Activated CD8-positive, alpha-beta T cell treated with anti-CD3 and anti-CD28 coated beads, Interleukin-2, amount 10 ng/mL, durations not matched to agents 7 days and 5 days (primary cell): ENCODE measurements at regions not wholly inside any gene's neighbourhood (a gene's known extent, or its start where the extent isn't known, plus 50 kb on each side); places are given as distances from the start of the nearest gene placed in this dataset.

Experiments used
- ATAC-seq: fragments of 150-1000 bp; cut with Tn5 transposase; one replicate; pipeline ENCODE4 v1.10.0; 2021; ENCODE audit warnings: moderate library complexity
- CTCF ChIA-PET: fragments of 350-600 bp; sonication (Branson Sonifier 250); formaldehyde crosslinking; loops from one replicate; lab custom pipeline; 2021; ENCODE audit warnings: antibody characterized with exemption; lab: Charles Lee
- POLR2A ChIA-PET: fragments of 350-600 bp; sonication (Branson Sonifier 250); formaldehyde crosslinking; loops from one replicate; lab custom pipeline; 2021; ENCODE audit warnings: antibody characterized with exemption; lab: Charles Lee
- DNase-seq: peaks from one replicate; pipeline ENCODE4 v3.0.0-alpha.2; 2020
- H3K27ac Mint-ChIP-seq: one replicate; pipeline ENCODE4 v1.8.0; 2021; ENCODE audit warnings: mild to moderate bottlenecking, mixed read lengths
- H3K27me3 Mint-ChIP-seq: one replicate; pipeline ENCODE4 v1.8.0; 2021; ENCODE audit warnings: low read depth, mixed read lengths
- H3K36me3 Mint-ChIP-seq: one replicate; pipeline ENCODE4 v1.8.0; 2021; ENCODE audit warnings: low read depth, mixed read lengths
- H3K4me1 Mint-ChIP-seq: one replicate; pipeline ENCODE4 v1.8.0; 2021; ENCODE audit warnings: low read depth, mixed read lengths
- H3K4me3 Mint-ChIP-seq: one replicate; pipeline ENCODE4 v1.8.0; 2021; ENCODE audit warnings: mild to moderate bottlenecking, mixed read lengths
- H3K9me3 Mint-ChIP-seq: one replicate; pipeline ENCODE4 v1.8.0; 2022; ENCODE audit warnings: mixed read lengths; ENCODE audit not compliant: insufficient read depth

- H3K27ac Mint-ChIP-seq = no peak overlapping the region
- POLR2A ChIA-PET = no interaction called here
- ATAC-seq (no peak), DNase-seq (no peak)
- H3K36me3 Mint-ChIP-seq = no peaks in the 10 kb centered on the region
- no peak overlapping the region for H3K4me3 Mint-ChIP-seq
- H3K9me3 Mint-ChIP-seq = peaks cover 13% of the 10 kb centered on the region
- no peaks in the 10 kb centered on the region for H3K27me3 Mint-ChIP-seq
- no peaks in the 10 kb centered on the region for H3K4me1 Mint-ChIP-seq
- CTCF ChIA-PET = no interaction called here
These were observed 762.1 kb upstream of the TMEM132C start for GRCh38 chr12:127504874-127505273.

- POLR2A ChIA-PET = no interaction called here
- Mint-ChIP-seq H3K36me3 (no peaks in the 10 kb centered on the region), H3K27ac (no peak overlapping the region), H3K4me1 (no peaks in the 10 kb centered on the region), H3K4me3 (no peak overlapping the region), H3K9me3 (peaks cover 6% of the 10 kb centered on the region), H3K27me3 (no peaks in the 10 kb centered on the region)
- ATAC-seq (no peak), DNase-seq (no peak)
- CTCF ChIA-PET = no interaction called here
These were observed 759.6 kb upstream of the TMEM132C start for GRCh38 chr12:127507341-127507740.

GRCh38 chr12:127509066-127509778 is 757.7 kb upstream of the TMEM132C start:
- Mint-ChIP-seq H3K4me1 (no peaks in the 10 kb centered on the region), H3K4me3 (no peak overlapping the region), H3K27ac (no peak overlapping the region), H3K36me3 (no peaks in the 10 kb centered on the region), H3K9me3 (peaks cover 5% of the 10 kb centered on the region), H3K27me3 (no peaks in the 10 kb centered on the region)
- CTCF ChIA-PET = no interaction called here
- ATAC-seq (no peak), DNase-seq (no peak)
- POLR2A ChIA-PET = no interaction called here

- no peak for ATAC-seq
- ChIA-PET POLR2A (no interaction called here), CTCF (no interaction called here)
- H3K4me3 Mint-ChIP-seq = no peak overlapping the region
- H3K27ac Mint-ChIP-seq = no peak overlapping the region
- DNase-seq = no peak
- H3K36me3 Mint-ChIP-seq = no peaks in the 10 kb centered on the region
- no peaks in the 10 kb centered on the region for H3K9me3 Mint-ChIP-seq
- no peaks in the 10 kb centered on the region for H3K27me3 Mint-ChIP-seq
- no peaks in the 10 kb centered on the region for H3K4me1 Mint-ChIP-seq
These were observed 751.0 kb upstream of the TMEM132C start for GRCh38 chr12:127515941-127516340.

- Mint-ChIP-seq H3K27ac (no peak overlapping the region), H3K4me1 (no peaks in the 10 kb centered on the region), H3K4me3 (no peak overlapping the region), H3K27me3 (no peaks in the 10 kb centered on the region), H3K9me3 (no peaks in the 10 kb centered on the region), H3K36me3 (no peaks in the 10 kb centered on the region)
- ChIA-PET POLR2A (no interaction called here), CTCF (no interaction called here)
- no peak for DNase-seq
- ATAC-seq = no peak
These were observed 750.5 kb upstream of the TMEM132C start for GRCh38 chr12:127516467-127516866.

- H3K27ac Mint-ChIP-seq = no peak overlapping the region
- no peaks in the 10 kb centered on the region for H3K9me3 Mint-ChIP-seq
- ATAC-seq = no peak
- ChIA-PET POLR2A (no interaction called here), CTCF (no interaction called here)
- no peaks in the 10 kb centered on the region for H3K27me3 Mint-ChIP-seq
- DNase-seq = no peak
- no peaks in the 10 kb centered on the region for H3K36me3 Mint-ChIP-seq
- H3K4me3 Mint-ChIP-seq = no peak overlapping the region
- no peaks in the 10 kb centered on the region for H3K4me1 Mint-ChIP-seq
These were observed 747.2 kb upstream of the TMEM132C start for GRCh38 chr12:127519779-127520178.

- H3K27me3 Mint-ChIP-seq = no peaks in the 10 kb centered on the region
- ChIA-PET CTCF (no interaction called here), POLR2A (no interaction called here)
- no peak overlapping the region for H3K4me3 Mint-ChIP-seq
- H3K27ac Mint-ChIP-seq = no peak overlapping the region
- H3K36me3 Mint-ChIP-seq = no peaks in the 10 kb centered on the region
- ATAC-seq = no peak
- H3K9me3 Mint-ChIP-seq = no peaks in the 10 kb centered on the region
- DNase-seq = no peak
- H3K4me1 Mint-ChIP-seq = no peaks in the 10 kb centered on the region
These were observed 740.0 kb upstream of the TMEM132C start for GRCh38 chr12:127526925-127527324.

- H3K36me3 Mint-ChIP-seq = no peaks in the 10 kb centered on the region
- CTCF ChIA-PET = no interaction called here
- H3K27me3 Mint-ChIP-seq = no peaks in the 10 kb centered on the region
- no peak overlapping the region for H3K4me3 Mint-ChIP-seq
- no peaks in the 10 kb centered on the region for H3K9me3 Mint-ChIP-seq
- ATAC-seq (no peak), DNase-seq (no peak)
- no peaks in the 10 kb centered on the region for H3K4me1 Mint-ChIP-seq
- POLR2A ChIA-PET = no interaction called here
- H3K27ac Mint-ChIP-seq = no peak overlapping the region
These were observed 738.4 kb upstream of the TMEM132C start for GRCh38 chr12:127528551-127528950.

GRCh38 chr12:127531542-127531941 is 735.4 kb upstream of the TMEM132C start:
- POLR2A ChIA-PET = no interaction called here
- CTCF ChIA-PET = no interaction called here
- Mint-ChIP-seq H3K4me3 (no peak overlapping the region), H3K27ac (no peak overlapping the region), H3K27me3 (no peaks in the 10 kb centered on the region), H3K36me3 (no peaks in the 10 kb centered on the region), H3K4me1 (no peaks in the 10 kb centered on the region), H3K9me3 (no peaks in the 10 kb centered on the region)
- no peak for ATAC-seq
- DNase-seq = no peak

GRCh38 chr12:127533353-127533752 is 733.6 kb upstream of the TMEM132C start:
- POLR2A ChIA-PET = no interaction called here
- H3K9me3 Mint-ChIP-seq = no peaks in the 10 kb centered on the region

GRCh38 chr12:127536833-127537428 is 730.0 kb upstream of the TMEM132C start:
- no peak overlapping the region for H3K27ac Mint-ChIP-seq
- no peaks in the 10 kb centered on the region for H3K9me3 Mint-ChIP-seq
- H3K27me3 Mint-ChIP-seq = no peaks in the 10 kb centered on the region
- H3K36me3 Mint-ChIP-seq = no peaks in the 10 kb centered on the region
- no peak for ATAC-seq
- no peak overlapping the region for H3K4me3 Mint-ChIP-seq
- no peaks in the 10 kb centered on the region for H3K4me1 Mint-ChIP-seq
- ChIA-PET POLR2A (no interaction called here), CTCF (no interaction called here)
- DNase-seq = no peak

More at GRCh38 chr12:127533353-127533752, 733.6 kb upstream of the TMEM132C start:
- Mint-ChIP-seq H3K4me1 (no peaks in the 10 kb centered on the region), H3K4me3 (no peak overlapping the region), H3K36me3 (no peaks in the 10 kb centered on the region), H3K27me3 (no peaks in the 10 kb centered on the region), H3K27ac (no peak overlapping the region)
- ATAC-seq (no peak), DNase-seq (no peak)
- CTCF ChIA-PET = no interaction called here

- no peak overlapping the region for H3K4me3 Mint-ChIP-seq
- H3K36me3 Mint-ChIP-seq = no peaks in the 10 kb centered on the region
- ATAC-seq = no peak
- H3K4me1 Mint-ChIP-seq = no peaks in the 10 kb centered on the region
- DNase-seq = no peak
- ChIA-PET POLR2A (no interaction called here), CTCF (no interaction called here)
- H3K27ac Mint-ChIP-seq = no peak overlapping the region
- no peaks in the 10 kb centered on the region for H3K9me3 Mint-ChIP-seq
- H3K27me3 Mint-ChIP-seq = no peaks in the 10 kb centered on the region
These were observed 728.7 kb upstream of the TMEM132C start for GRCh38 chr12:127538316-127538715.
